ENCODE measurements at regions not wholly inside any gene's neighbourhood (a gene's known extent, or its start where the extent isn't known, plus 50 kb on each side); places are given as distances from the start of the nearest gene placed in this dataset.
"Not testable (repeated sequence)": the region's sequence is repeated elsewhere in the genome, so short reads cannot be mapped to it uniquely, and the experiment has no call there.

- Mint-ChIP-seq H3K4me3 (no peak overlapping the region), H3K4me1 (no peaks in the 10 kb centered on the region), H3K27ac (no peak overlapping the region), H3K36me3 (no peaks in the 10 kb centered on the region), H3K9me3 (peaks cover 13% of the 10 kb centered on the region), H3K27me3 (no peaks in the 10 kb centered on the region)
- POLR2A ChIA-PET = no interaction called here
- DNase-seq (no peak), ATAC-seq (ENCODE audit: low read depth) (no peak)
Measured at GRCh38 chr7:106562711-106563366, 98.1 kb downstream of the CCDC71L start.

DNA sequence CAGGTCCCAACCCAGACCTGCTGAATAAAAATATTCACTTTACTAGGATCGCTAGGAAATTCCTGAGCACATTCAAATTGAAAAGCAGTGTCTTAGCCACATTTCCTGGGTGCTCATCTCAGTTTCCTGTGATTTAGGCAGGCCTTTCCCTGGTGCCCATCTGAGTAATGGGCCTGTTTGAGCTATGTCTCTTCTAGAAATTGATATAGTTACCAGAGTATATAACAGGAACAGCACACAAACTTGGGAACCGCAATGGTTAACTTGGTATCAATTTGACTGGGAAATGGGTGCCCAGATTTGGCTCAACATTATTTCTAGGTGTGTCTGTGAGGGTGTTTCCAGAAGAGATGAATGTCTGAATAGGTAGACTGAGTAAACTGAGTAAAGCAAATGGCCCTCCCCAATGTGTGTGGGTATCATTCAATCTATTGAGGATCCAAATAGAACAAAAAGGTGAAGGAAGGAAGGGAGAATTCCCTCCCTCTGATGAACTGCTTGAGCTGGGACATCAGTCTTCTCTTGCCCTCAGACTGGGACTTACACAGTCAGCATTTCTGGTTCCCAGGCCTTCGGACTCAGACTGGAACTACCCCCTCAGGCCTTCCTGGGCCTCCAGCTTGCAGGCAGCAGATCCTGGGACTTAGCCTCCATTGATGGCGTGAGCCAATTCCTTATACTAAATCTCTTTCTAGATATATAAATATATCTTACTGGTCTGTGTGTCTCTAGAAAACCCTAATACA is 99.1 kb downstream of the CCDC71L start:
- H3K27me3 Mint-ChIP-seq = no peaks in the 10 kb centered on the region
- H3K4me3 Mint-ChIP-seq = no peak overlapping the region
- H3K27ac Mint-ChIP-seq = no peak overlapping the region
- H3K4me1 Mint-ChIP-seq = no peaks in the 10 kb centered on the region
- DNase-seq (no peak), ATAC-seq (ENCODE audit: low read depth) (no peak)
- POLR2A ChIA-PET = no interaction called here
- H3K9me3 Mint-ChIP-seq = peaks cover 9% of the 10 kb centered on the region
- no peaks in the 10 kb centered on the region for H3K36me3 Mint-ChIP-seq

GRCh38 chr7:106561151-106561550 is 99.8 kb downstream of the CCDC71L start:
- POLR2A ChIA-PET = no interaction called here
- H3K27ac Mint-ChIP-seq = no peak overlapping the region
- no peaks in the 10 kb centered on the region for H3K36me3 Mint-ChIP-seq
- H3K27me3 Mint-ChIP-seq = no peaks in the 10 kb centered on the region
- no peak for DNase-seq
- no peaks in the 10 kb centered on the region for H3K4me1 Mint-ChIP-seq
- peaks cover 9% of the 10 kb centered on the region for H3K9me3 Mint-ChIP-seq
- H3K4me3 Mint-ChIP-seq = no peak overlapping the region
- ATAC-seq (ENCODE audit: low read depth) = no peak

- H3K4me1 Mint-ChIP-seq = no peaks in the 10 kb centered on the region
Measured at GRCh38 chr7:106560482-106560881, 100.5 kb downstream of the CCDC71L start.

GRCh38 chr7:106556244-106556643 is 104.7 kb downstream of the CCDC71L start:
- DNase-seq; H3K4me1 Mint-ChIP-seq; POLR2A ChIA-PET; H3K27ac Mint-ChIP-seq; H3K27me3 Mint-ChIP-seq; H3K36me3 Mint-ChIP-seq; ATAC-seq (ENCODE audit: low read depth); H3K4me3 Mint-ChIP-seq: not testable (repeated sequence)
- H3K9me3 Mint-ChIP-seq = peaks cover 12% of the 10 kb centered on the region

More at GRCh38 chr7:106560482-106560881, 100.5 kb downstream of the CCDC71L start:
- H3K27ac Mint-ChIP-seq = no peak overlapping the region
- no peak overlapping the region for H3K4me3 Mint-ChIP-seq
- H3K9me3 Mint-ChIP-seq = peaks cover 9% of the 10 kb centered on the region
- POLR2A ChIA-PET = no interaction called here
- H3K27me3 Mint-ChIP-seq = no peaks in the 10 kb centered on the region
- DNase-seq = no peak
- no peaks in the 10 kb centered on the region for H3K36me3 Mint-ChIP-seq
- no peak for ATAC-seq (ENCODE audit: low read depth)

DNA sequence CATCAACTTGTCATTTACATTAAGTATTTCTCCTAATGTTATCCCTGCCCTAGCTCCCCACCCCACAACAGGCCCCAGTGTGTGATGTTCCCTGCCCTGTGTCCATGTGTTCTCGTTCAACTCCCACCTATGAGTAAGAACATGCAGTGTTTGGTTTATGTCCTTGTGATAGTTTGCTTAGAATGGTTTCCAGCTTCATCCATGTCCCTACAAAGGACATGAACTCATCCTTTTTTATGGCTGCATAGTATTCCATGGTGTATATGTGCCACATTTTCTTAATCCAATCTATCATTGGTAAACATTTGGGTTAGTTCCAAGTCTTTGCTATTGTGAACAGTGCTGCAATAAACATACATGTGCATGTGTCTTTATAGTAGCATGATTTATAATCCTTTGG is 106.3 kb downstream of the CCDC71L start:
- DNase-seq; H3K36me3 Mint-ChIP-seq; POLR2A ChIA-PET; H3K27ac Mint-ChIP-seq; H3K27me3 Mint-ChIP-seq; ATAC-seq (ENCODE audit: low read depth); H3K4me1 Mint-ChIP-seq; H3K4me3 Mint-ChIP-seq: not testable (repeated sequence)
- H3K9me3 Mint-ChIP-seq = peaks cover 12% of the 10 kb centered on the region

- H3K4me3 Mint-ChIP-seq = no peak overlapping the region
- ATAC-seq (ENCODE audit: low read depth) = no peak
- peaks cover 2% of the 10 kb centered on the region for H3K27me3 Mint-ChIP-seq
- no peak overlapping the region for H3K27ac Mint-ChIP-seq
- no peaks in the 10 kb centered on the region for H3K36me3 Mint-ChIP-seq
- H3K4me1 Mint-ChIP-seq = no peaks in the 10 kb centered on the region
- DNase-seq = no peak
- H3K9me3 Mint-ChIP-seq = peaks cover 4% of the 10 kb centered on the region
- POLR2A ChIA-PET = no interaction called here
Measured at GRCh38 chr7:106553446-106553836, 107.5 kb downstream of the CCDC71L start.

GRCh38 chr7:106552645-106553445 is 108.1 kb downstream of the CCDC71L start:
- H3K27ac Mint-ChIP-seq = no peak overlapping the region
- peaks cover 2% of the 10 kb centered on the region for H3K27me3 Mint-ChIP-seq
- no peaks in the 10 kb centered on the region for H3K36me3 Mint-ChIP-seq
- H3K9me3 Mint-ChIP-seq = peaks cover 3% of the 10 kb centered on the region
- DNase-seq (no peak), ATAC-seq (ENCODE audit: low read depth) (no peak)
- no peak overlapping the region for H3K4me3 Mint-ChIP-seq
- POLR2A ChIA-PET = no interaction called here
- no peaks in the 10 kb centered on the region for H3K4me1 Mint-ChIP-seq

- POLR2A ChIA-PET = no interaction called here
- DNase-seq (no peak), ATAC-seq (ENCODE audit: low read depth) (no peak)
- no peaks in the 10 kb centered on the region for H3K36me3 Mint-ChIP-seq
- H3K27me3 Mint-ChIP-seq = peaks cover 2% of the 10 kb centered on the region
- no peak overlapping the region for H3K4me3 Mint-ChIP-seq
- no peak overlapping the region for H3K27ac Mint-ChIP-seq
- no peaks in the 10 kb centered on the region for H3K4me1 Mint-ChIP-seq
- peaks cover 3% of the 10 kb centered on the region for H3K9me3 Mint-ChIP-seq
Measured at GRCh38 chr7:106551936-106552335, 109.0 kb downstream of the CCDC71L start.

- Mint-ChIP-seq H3K27ac (no peak overlapping the region), H3K9me3 (no peaks in the 10 kb centered on the region), H3K27me3 (peaks cover 2% of the 10 kb centered on the region), H3K4me1 (peaks cover 4% of the 10 kb centered on the region), H3K4me3 (no peak overlapping the region), H3K36me3 (no peaks in the 10 kb centered on the region)
- no peak for ATAC-seq (ENCODE audit: low read depth)
- POLR2A ChIA-PET = no interaction called here
- no peak for DNase-seq
Measured at GRCh38 chr7:106548491-106548890, 112.5 kb downstream of the CCDC71L start.

DNA sequence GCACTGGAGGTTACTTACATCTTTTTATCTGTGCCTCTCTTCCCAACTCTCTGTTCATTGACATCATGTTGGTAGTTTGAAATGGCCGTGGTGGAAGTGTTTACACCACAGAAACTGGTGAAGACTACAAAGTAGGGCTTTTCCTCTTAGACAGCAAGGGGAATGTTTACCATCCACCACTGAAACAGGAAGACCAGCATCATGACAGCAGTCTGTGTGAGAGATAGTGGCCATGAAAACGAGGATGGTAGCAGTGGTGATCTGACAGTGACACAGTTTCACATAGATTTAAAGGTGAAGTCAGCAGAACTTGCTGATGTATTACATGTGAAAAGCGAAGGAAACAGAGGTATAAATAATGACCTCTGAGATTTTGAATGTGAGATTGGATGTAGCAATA is 115.7 kb downstream of the CCDC71L start:
- Mint-ChIP-seq H3K36me3 (no peaks in the 10 kb centered on the region), H3K27ac (no peak overlapping the region), H3K4me3 (no peak overlapping the region), H3K27me3 (peaks cover 4% of the 10 kb centered on the region), H3K4me1 (peaks cover 8% of the 10 kb centered on the region), H3K9me3 (no peaks in the 10 kb centered on the region)
- ATAC-seq (ENCODE audit: low read depth) (no peak), DNase-seq (no peak)
- POLR2A ChIA-PET = no interaction called here

DNA sequence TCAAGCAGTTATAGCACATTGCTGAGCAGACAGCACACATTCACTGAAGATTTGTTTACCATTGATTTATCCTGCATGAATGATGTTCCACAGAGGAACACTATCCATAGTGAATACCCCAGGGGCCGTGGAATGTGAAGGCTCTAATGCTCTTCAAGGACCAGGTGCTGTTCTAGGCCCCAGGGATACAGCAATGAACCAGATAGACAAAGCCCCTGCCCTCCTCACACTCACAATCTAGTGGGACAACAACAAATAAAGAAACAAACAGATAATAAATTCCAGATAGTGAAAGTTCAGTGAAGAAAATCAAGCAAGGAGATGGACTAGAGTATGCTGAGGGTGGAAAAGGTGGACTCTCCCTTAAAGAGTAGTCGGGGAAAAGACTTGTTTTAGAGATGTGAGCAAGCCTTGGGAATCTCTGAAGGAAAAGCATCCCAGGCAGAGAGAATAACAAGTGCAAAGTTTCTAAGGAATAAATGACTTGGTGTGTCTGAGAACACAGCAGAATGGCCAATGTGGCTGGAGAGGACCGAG is 117.7 kb downstream of the CCDC71L start:
- Mint-ChIP-seq H3K27ac (no peak overlapping the region), H3K27me3 (peaks cover 4% of the 10 kb centered on the region), H3K9me3 (no peaks in the 10 kb centered on the region), H3K4me1 (peaks cover 8% of the 10 kb centered on the region), H3K4me3 (no peak overlapping the region), H3K36me3 (no peaks in the 10 kb centered on the region)
- DNase-seq (no peak), ATAC-seq (ENCODE audit: low read depth) (no peak)
- POLR2A ChIA-PET = no interaction called here

DNA sequence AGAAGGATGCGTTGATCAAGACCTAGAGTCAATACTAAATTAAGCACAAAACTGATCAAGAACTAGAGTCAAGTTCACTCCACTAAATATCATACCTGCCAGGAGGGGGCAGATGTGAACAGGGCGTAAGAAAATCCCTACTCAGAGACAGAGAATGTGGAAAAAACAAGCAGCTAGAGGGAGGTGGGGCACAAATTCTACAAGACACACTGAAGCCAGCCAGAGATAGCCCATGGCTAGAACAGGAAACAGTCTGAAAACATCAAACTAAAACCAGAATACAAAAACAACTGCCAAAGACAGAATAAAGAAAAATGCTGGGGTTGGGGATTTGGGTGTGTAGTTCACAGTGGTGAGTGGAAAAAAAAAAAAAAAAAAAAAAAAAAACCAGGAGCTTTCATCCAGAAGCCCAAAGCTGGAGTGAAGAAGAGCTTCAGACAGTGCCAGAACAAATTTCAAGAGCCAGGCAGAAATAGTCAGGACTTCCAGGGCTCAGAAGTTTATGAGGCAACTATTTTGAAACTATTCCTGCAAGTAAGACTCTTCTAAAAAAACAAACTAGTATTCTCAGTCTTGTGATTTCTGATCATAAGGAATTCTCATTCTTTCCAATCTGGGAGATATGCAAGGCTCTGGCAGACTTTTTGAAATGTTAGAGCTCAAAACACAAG is 118.3 kb downstream of the CCDC71L start:
- POLR2A ChIA-PET = no interaction called here
- Mint-ChIP-seq H3K27ac (no peak overlapping the region), H3K4me1 (peaks cover 8% of the 10 kb centered on the region), H3K4me3 (no peak overlapping the region), H3K36me3 (no peaks in the 10 kb centered on the region), H3K27me3 (peaks cover 4% of the 10 kb centered on the region), H3K9me3 (no peaks in the 10 kb centered on the region)
- ATAC-seq (ENCODE audit: low read depth) = peak; percentile 63
- DNase-seq = no peak

All from activated naive CD8-positive, alpha-beta T cell treated with anti-CD3 and anti-CD28 coated beads, Interleukin-2, amount 10 ng/mL, durations not matched to agents 7 days and 5 days (primary cell).